ENCODE measurements at regions not wholly inside any gene's neighbourhood (a gene's known extent, or its start where the extent isn't known, plus 50 kb on each side); places are given as distances from the start of the nearest gene placed in this dataset.
A peak's percentile ranks its signal among the peaks of the same experiment; 100 is the strongest.

- ChIA-PET CTCF (no interaction called here), POLR2A (no interaction called here)
- no peak for DNase-seq (ENCODE audit: extremely low spot score)
- no peak for TF ChIP-seq HDGF (IDR thresholded peaks at IDR 0.05; ENCODE audit: borderline replicate concordance)
- no peak for TF ChIP-seq CTBP1 (IDR thresholded peaks at IDR 0.05; ENCODE audit: borderline replicate concordance)
Observed at GRCh38 chr16:55214412-55214811, 109.6 kb upstream of the IRX6 start.

DNA sequence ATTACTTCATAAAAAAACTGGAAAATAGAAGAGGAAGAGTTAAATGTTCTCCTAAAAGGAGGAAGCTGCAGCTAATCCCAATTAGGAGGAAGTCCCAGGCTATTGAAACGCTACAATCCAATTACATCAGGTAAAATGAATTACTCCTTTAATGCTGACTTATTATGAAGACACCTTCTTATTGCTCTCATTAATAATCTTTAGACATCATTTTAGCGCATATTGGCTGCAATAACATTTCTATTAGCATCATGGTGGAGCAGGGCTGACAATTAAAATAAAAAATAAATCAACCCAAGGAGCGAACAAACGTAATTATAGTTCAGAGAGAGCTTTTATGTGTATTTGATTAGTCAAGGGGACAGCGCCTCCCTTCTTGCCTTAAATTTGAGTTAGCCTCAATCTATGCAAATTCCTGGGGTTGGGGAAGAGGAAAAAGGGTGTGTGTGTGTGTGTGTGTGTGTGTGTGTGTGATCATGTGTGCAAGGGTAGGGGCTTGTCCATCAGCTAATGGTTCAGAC is 109.0 kb upstream of the IRX6 start:
- no peak for TF ChIP-seq PKNOX1 (IDR thresholded peaks at IDR 0.05)
- TF ChIP-seq FOXM1 (IDR thresholded peaks at IDR 0.05; ENCODE audit: borderline replicate concordance) = no peak
- no peak for TF ChIP-seq LEF1 (IDR thresholded peaks at IDR 0.05; ENCODE audit: borderline replicate concordance)
- TF ChIP-seq FOXA1 (IDR thresholded peaks at IDR 0.05) = no peak
- no peak for TF ChIP-seq BHLHE40 (IDR thresholded peaks at IDR 0.05; ENCODE audit: borderline replicate concordance)
- no peak for TF ChIP-seq TARDBP (IDR thresholded peaks at IDR 0.05)
- TF ChIP-seq CTBP1 (IDR thresholded peaks at IDR 0.05; ENCODE audit: borderline replicate concordance) = no peak
- TF ChIP-seq ELF4 (IDR thresholded peaks at IDR 0.05) = no peak
- no peak for TF ChIP-seq SUZ12 (IDR thresholded peaks at IDR 0.05)
- TF ChIP-seq ZNF384 (IDR thresholded peaks at IDR 0.05) = no peak
- TF ChIP-seq NFRKB (IDR thresholded peaks at IDR 0.05) = no peak
- TF ChIP-seq HDGF (IDR thresholded peaks at IDR 0.05; ENCODE audit: borderline replicate concordance) = no peak
- TF ChIP-seq FOXK2 (IDR thresholded peaks at IDR 0.05) = no peak
- TF ChIP-seq SP1 (IDR thresholded peaks at IDR 0.05) = no peak
- no peak for TF ChIP-seq L3MBTL2 (conservative IDR thresholded peaks at IDR 0.05)
- TF ChIP-seq ARNT (IDR thresholded peaks at IDR 0.05) = no peak

GRCh38 chr16:55217392-55217791 is 106.6 kb upstream of the IRX6 start:
- no peak for TF ChIP-seq BHLHE40 (IDR thresholded peaks at IDR 0.05; ENCODE audit: borderline replicate concordance)
- ChIA-PET CTCF (no interaction called here), POLR2A (no interaction called here)
- DNase-seq (ENCODE audit: extremely low spot score) = no peak

More for the DNA sequence above, 109.0 kb upstream of the IRX6 start:
- CTCF ChIA-PET = no interaction called here
- DNase-seq (ENCODE audit: extremely low spot score) = no peak
- POLR2A ChIA-PET = no interaction called here

DNA sequence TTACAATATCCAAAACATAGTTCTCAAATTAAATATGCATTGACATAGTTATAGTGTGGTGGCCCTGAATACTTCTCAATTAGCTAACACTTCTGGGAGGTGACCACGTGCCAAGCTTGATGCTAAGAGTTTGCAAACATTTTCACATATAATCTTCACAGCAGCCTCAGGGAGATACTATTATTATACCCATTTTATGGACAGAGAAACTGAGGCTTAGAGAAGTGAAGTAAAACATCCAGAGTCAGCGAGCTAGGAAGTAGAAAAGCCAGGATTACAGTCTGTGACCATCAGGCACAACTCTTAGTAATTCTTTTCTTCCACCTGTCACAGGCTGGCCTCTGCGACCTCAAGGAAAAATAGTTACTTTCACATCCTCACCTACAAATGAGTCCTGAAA is 102.2 kb upstream of the IRX6 start:
- POLR2A ChIA-PET = no interaction called here
- CTCF ChIA-PET = interaction anchor here (0.6 kb wide), 1 partner anchor 24 kb away, joined by 3 read pairs; no protein-coding TSS in a partner anchor
- no peak for TF ChIP-seq SP1 (IDR thresholded peaks at IDR 0.05)
- no peak for TF ChIP-seq LEF1 (IDR thresholded peaks at IDR 0.05; ENCODE audit: borderline replicate concordance)
- no peak for TF ChIP-seq NFRKB (IDR thresholded peaks at IDR 0.05)
- TF ChIP-seq FOXK2 (IDR thresholded peaks at IDR 0.05) = no peak
- no peak for TF ChIP-seq L3MBTL2 (conservative IDR thresholded peaks at IDR 0.05)
- TF ChIP-seq HDGF (IDR thresholded peaks at IDR 0.05; ENCODE audit: borderline replicate concordance) = no peak
- DNase-seq (ENCODE audit: extremely low spot score) = no peak

GRCh38 chr16:55222486-55222885 is 101.5 kb upstream of the IRX6 start:
- CTCF ChIA-PET = interaction anchor here (0.6 kb wide), 1 partner anchor 23 kb away, joined by 3 read pairs; no protein-coding TSS in a partner anchor
- DNase-seq (ENCODE audit: extremely low spot score) = no peak

DNA sequence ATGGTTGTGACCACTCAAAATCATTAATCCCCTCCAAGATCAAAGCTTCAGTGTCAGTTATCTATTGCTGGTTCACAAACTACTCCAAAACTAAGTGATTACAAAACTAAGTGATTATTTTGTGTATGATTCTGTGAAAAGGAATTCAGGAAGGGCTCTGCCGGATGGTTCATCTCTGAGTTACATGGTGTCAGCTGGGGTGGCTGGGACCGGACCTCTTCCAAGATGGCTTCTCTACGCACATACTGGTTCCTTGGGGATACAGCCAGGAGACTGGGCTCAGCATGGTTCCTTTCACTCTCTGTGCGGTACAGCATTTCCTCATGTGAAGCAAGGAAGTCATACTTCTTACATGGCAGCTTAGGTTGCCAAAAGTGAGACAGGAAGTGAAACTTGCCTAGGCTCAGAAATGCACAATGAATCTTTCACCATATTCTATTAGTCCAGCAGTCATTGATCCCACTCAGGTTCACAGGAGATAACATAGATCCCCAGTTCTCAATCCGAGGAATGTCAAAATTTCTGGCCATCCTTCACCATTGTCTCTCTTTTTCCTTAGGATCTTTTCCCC is 97.9 kb upstream of the IRX6 start:
- DNase-seq (ENCODE audit: extremely low spot score) = no peak
- ChIA-PET POLR2A (no interaction called here), CTCF (no interaction called here)

More at GRCh38 chr16:55222486-55222885, 101.5 kb upstream of the IRX6 start:
- TF ChIP-seq FOXK2 (IDR thresholded peaks at IDR 0.05) (no peak), PKNOX1 (IDR thresholded peaks at IDR 0.05) (peak; percentile 22; the same call in 1 of the 2 replicates)
- POLR2A ChIA-PET = no interaction called here

GRCh38 chr16:55232822-55233221 is 91.2 kb upstream of the IRX6 start:
- DNase-seq (ENCODE audit: extremely low spot score) = no peak
- CTCF ChIA-PET = no interaction called here
- POLR2A ChIA-PET = no interaction called here
- no peak for TF ChIP-seq ZNF384 (IDR thresholded peaks at IDR 0.05)
- peak; percentile 64 for TF ChIP-seq PKNOX1 (IDR thresholded peaks at IDR 0.05)

More for the DNA sequence above, 97.9 kb upstream of the IRX6 start:
- TF ChIP-seq SP1 (IDR thresholded peaks at IDR 0.05) (no peak), ZNF384 (IDR thresholded peaks at IDR 0.05) (no peak), CTBP1 (IDR thresholded peaks at IDR 0.05; ENCODE audit: borderline replicate concordance) (no peak), NFRKB (IDR thresholded peaks at IDR 0.05) (no peak), PKNOX1 (IDR thresholded peaks at IDR 0.05) (no peak), FOXA1 (IDR thresholded peaks at IDR 0.05) (no peak)

All from HEK293T (cell line).